GM23338 (cell line): ENCODE measurements at regions not wholly inside any gene's neighbourhood (a gene's known extent, or its start where the extent isn't known, plus 50 kb on each side); places are given as distances from the start of the nearest gene placed in this dataset.

ENCODE experiments used
- ATAC-seq: fragments of 200-7000 bp; cut with Tn5 transposase; 3 replicates; pipeline ENCODE4 v1.9.1; 2020
- DNase-seq: peaks from one replicate; pipeline ENCODE4 v3.0.0-alpha.2; 2015; ENCODE audit warnings: low spot score
- H2AFZ ChIP-seq: fragments of 200-600 bp; sonication (generic); 2 replicates; pipeline ENCODE4 v1.8.0; 2016; ENCODE audit warnings: antibody characterized with exemption, mild to moderate bottlenecking, moderate library complexity
- H3F3A ChIP-seq: fragments of 200-600 bp; sonication (generic); replicated peaks from 2 replicates; pipeline ENCODE4 v1.8.0; 2017; ENCODE audit warnings: antibody characterized with exemption, mixed run types, low read depth
- H3K27ac ChIP-seq: fragments of 200-600 bp; sonication (generic); 2 replicates; pipeline ENCODE4 v1.6.1; 2016; ENCODE audit warnings: low read depth
- H3K27me3 ChIP-seq: fragments of 200-600 bp; sonication (generic); 2 replicates; pipeline ENCODE4 v1.8.0; 2016; ENCODE audit warnings: mild to moderate bottlenecking, mixed run types, moderate library complexity; ENCODE audit not compliant: insufficient read depth
- H3K36me3 ChIP-seq: fragments of 200-600 bp; sonication (generic); 2 replicates; pipeline ENCODE4 v1.8.0; 2016; ENCODE audit warnings: mild to moderate bottlenecking; ENCODE audit not compliant: insufficient read depth
- H3K4me1 ChIP-seq: fragments of 200-600 bp; sonication (generic); 2 replicates; pipeline ENCODE4 v1.8.0; 2016; ENCODE audit warnings: mild to moderate bottlenecking, moderate library complexity; ENCODE audit not compliant: insufficient read depth
- H3K4me2 ChIP-seq: fragments of 200-600 bp; sonication (generic); 2 replicates; pipeline ENCODE4 v1.7.1; 2017; ENCODE audit warnings: mixed run types
- H3K4me3 ChIP-seq: fragments of 200-600 bp; sonication (generic); 2 replicates; pipeline ENCODE4 v1.6.1; 2016; ENCODE audit warnings: mixed run types
- H3K79me2 ChIP-seq: fragments of 200-600 bp; sonication (generic); replicated peaks from 2 replicates; pipeline ENCODE4 v1.8.0; 2017; ENCODE audit warnings: mild to moderate bottlenecking; ENCODE audit not compliant: insufficient read depth
- H3K9me2 ChIP-seq: fragments of 200-600 bp; sonication (generic); 2 replicates; pipeline ENCODE4 v1.8.0; 2017; ENCODE audit not compliant: insufficient read depth
- H4K20me1 ChIP-seq: fragments of 200-600 bp; sonication (generic); replicated peaks from 2 replicates; pipeline ENCODE4 v1.8.0; 2017; ENCODE audit warnings: mild to moderate bottlenecking; ENCODE audit not compliant: insufficient read depth
- H3K27ac Mint-ChIP-seq: 2 replicates; pipeline ENCODE4 v1.8.0; 2020; ENCODE audit warnings: inconsistent platforms, mild to moderate bottlenecking, moderate library complexity, mixed read lengths
- H3K27me3 Mint-ChIP-seq: 3 replicates; pipeline ENCODE4 v1.8.0; 2022; ENCODE audit warnings: low read depth, mild to moderate bottlenecking, moderate library complexity, mixed read lengths, inconsistent platforms; ENCODE audit not compliant: insufficient read depth, poor library complexity
- H3K36me3 Mint-ChIP-seq: 3 replicates; pipeline ENCODE4 v1.8.0; 2021; ENCODE audit warnings: low read depth, mild to moderate bottlenecking, inconsistent platforms, moderate library complexity, mixed read lengths
- H3K4me1 Mint-ChIP-seq: 3 replicates; pipeline ENCODE4 v1.8.0; 2020; ENCODE audit warnings: mild to moderate bottlenecking, inconsistent platforms, mixed read lengths
- H3K4me3 Mint-ChIP-seq: 3 replicates; pipeline ENCODE4 v1.8.0; 2021; ENCODE audit warnings: moderate library complexity, mild to moderate bottlenecking, inconsistent platforms, mixed read lengths
- H3K9me3 Mint-ChIP-seq: 3 replicates; pipeline ENCODE4 v1.8.0; 2020; ENCODE audit warnings: moderate library complexity, mild to moderate bottlenecking, inconsistent platforms, mixed read lengths
- CREB1 ChIP-seq: fragments of 250-450 bp; sonication (Bioruptor Pico); IDR thresholded peaks from 2 replicates; pipeline ENCODE4 v1.5.0; 2020; ENCODE audit warnings: low read depth, mild to moderate bottlenecking, moderate library complexity
- CTCF ChIP-seq, 2 experiments: fragments of 200-600 bp in 1 of 2; sonication (generic) in 1 of 2; conservative IDR thresholded peaks; 2 replicates each; pipeline versions ENCODE4 v1.5.1 to v1.6.1; 2016 to 2017; ENCODE audit warnings: antibody characterized with exemption in 2 of 2, low read depth in 2 of 2, mild to moderate bottlenecking in 2 of 2, moderate library complexity in 1 of 2
- EZH2 ChIP-seq: fragments of 200-600 bp; sonication (generic); IDR thresholded peaks from one replicate; pipeline ENCODE4 v1.8.0; 2017; ENCODE audit warnings: antibody characterized with exemption, mild to moderate bottlenecking, low read depth; ENCODE audit not compliant: unreplicated experiment
- EZH2phosphoT487 ChIP-seq: fragments of 200-600 bp; sonication (generic); IDR thresholded peaks from one replicate; pipeline ENCODE4 v1.8.1; 2018; ENCODE audit warnings: antibody characterized with exemption; ENCODE audit not compliant: unreplicated experiment
- JUNB ChIP-seq: IDR thresholded peaks from one replicate; pipeline ENCODE4 v1.6.1; 2016; ENCODE audit warnings: antibody characterized with exemption; ENCODE audit not compliant: unreplicated experiment
- NANOG ChIP-seq: IDR thresholded peaks from 2 replicates; pipeline ENCODE4 v1.6.1; 2016; ENCODE audit warnings: antibody characterized with exemption, borderline replicate concordance
- POLR2AphosphoS5 ChIP-seq: IDR thresholded peaks from 2 replicates; pipeline ENCODE4 v1.6.1; 2016; ENCODE audit warnings: antibody characterized with exemption, low read depth
- REST ChIP-seq: IDR thresholded peaks from one replicate; pipeline ENCODE4 v1.6.1; 2018; ENCODE audit warnings: antibody characterized with exemption; ENCODE audit not compliant: unreplicated experiment
- STAT1 ChIP-seq: IDR thresholded peaks from one replicate; pipeline ENCODE4 v1.6.1; 2016; ENCODE audit warnings: antibody characterized with exemption; ENCODE audit not compliant: unreplicated experiment
- ZNF114 ChIP-seq: fragments of 250-450 bp; sonication (Bioruptor Pico); IDR thresholded peaks from 2 replicates; pipeline ENCODE4 v1.5.0; 2020; ENCODE audit warnings: mild to moderate bottlenecking, moderate library complexity
- ZNF331 ChIP-seq: fragments of 250-450 bp; sonication (Bioruptor Pico); IDR thresholded peaks from 2 replicates; pipeline ENCODE4 v1.5.0; 2020; ENCODE audit warnings: low read depth, mild to moderate bottlenecking, moderate library complexity
- ZNF462 ChIP-seq: fragments of 250-450 bp; sonication (Bioruptor Pico); IDR thresholded peaks from 2 replicates; pipeline ENCODE4 v1.5.0; 2020; ENCODE audit warnings: mild to moderate bottlenecking, moderate library complexity
- TF ChIP-seq, protein P1 (sequence below): IDR thresholded peaks from 2 replicates; pipeline ENCODE4 v1.6.1; 2016; ENCODE audit warnings: antibody characterized with exemption

GRCh38 chr12:124413915-124414314 lies 119.0 kb downstream of the RFLNA start:
- Mint-ChIP-seq H3K4me1 (peaks cover 23% of the 10 kb centered on the region), H3K27ac (no peak overlapping the region), H3K36me3 (peaks cover 16% of the 10 kb centered on the region), H3K9me3 (no peaks in the 10 kb centered on the region), H3K27me3 (peaks cover 18% of the 10 kb centered on the region), H3K4me3 (no peak overlapping the region)
- Histone ChIP-seq H3K4me1 (peaks cover 10% of the 10 kb centered on the region; the same call in 1 of the 2 replicates), H3F3A (no peaks in the 10 kb centered on the region; the same call in 1 of the 2 replicates), H3K27ac (no peak overlapping the region), H3K36me3 (0 out of 2 replicates have a peak, but pooled peaks cover under 1% of the 10 kb centered on the region), H3K9me2 (no peaks in the 10 kb centered on the region), H3K4me3 (no peak overlapping the region), H3K4me2 (no peak overlapping the region), H3K79me2 (peaks cover 25% of the 10 kb centered on the region), H3K27me3 (no peaks in the 10 kb centered on the region), H4K20me1 (peaks cover 6% of the 10 kb centered on the region), H2AFZ (no peak overlapping the region)
- DNase-seq (no peak), ATAC-seq (no peak)
- no peak for TF ChIP-seq EZH2phosphoT487
- TF ChIP-seq ZNF114: no peak
- no peak for TF ChIP-seq ZNF331 (CRISPR knock-in tag)
- no peak for TF ChIP-seq JUNB
- no peak for TF ChIP-seq NANOG
- no peak for TF ChIP-seq STAT1
- TF ChIP-seq EZH2: no peak
- no peak for TF ChIP-seq REST
- TF ChIP-seq ZNF462 (CRISPR knock-in tag): no peak
- TF ChIP-seq POLR2AphosphoS5: no peak
- no peak for TF ChIP-seq CTCF (conservative IDR thresholded peaks at IDR 0.05; ENCODE audit: low read depth in 2 of 2)
- TF ChIP-seq CREB1 (CRISPR knock-in tag): no peak
- TF ChIP-seq, protein P1, sequence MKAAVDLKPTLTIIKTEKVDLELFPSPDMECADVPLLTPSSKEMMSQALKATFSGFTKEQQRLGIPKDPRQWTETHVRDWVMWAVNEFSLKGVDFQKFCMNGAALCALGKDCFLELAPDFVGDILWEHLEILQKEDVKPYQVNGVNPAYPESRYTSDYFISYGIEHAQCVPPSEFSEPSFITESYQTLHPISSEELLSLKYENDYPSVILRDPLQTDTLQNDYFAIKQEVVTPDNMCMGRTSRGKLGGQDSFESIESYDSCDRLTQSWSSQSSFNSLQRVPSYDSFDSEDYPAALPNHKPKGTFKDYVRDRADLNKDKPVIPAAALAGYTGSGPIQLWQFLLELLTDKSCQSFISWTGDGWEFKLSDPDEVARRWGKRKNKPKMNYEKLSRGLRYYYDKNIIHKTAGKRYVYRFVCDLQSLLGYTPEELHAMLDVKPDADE: no peak
